ENCODE measurements at regions not wholly inside any gene's neighbourhood (a gene's known extent, or its start where the extent isn't known, plus 50 kb on each side); places are given as distances from the start of the nearest gene placed in this dataset.

DNA sequence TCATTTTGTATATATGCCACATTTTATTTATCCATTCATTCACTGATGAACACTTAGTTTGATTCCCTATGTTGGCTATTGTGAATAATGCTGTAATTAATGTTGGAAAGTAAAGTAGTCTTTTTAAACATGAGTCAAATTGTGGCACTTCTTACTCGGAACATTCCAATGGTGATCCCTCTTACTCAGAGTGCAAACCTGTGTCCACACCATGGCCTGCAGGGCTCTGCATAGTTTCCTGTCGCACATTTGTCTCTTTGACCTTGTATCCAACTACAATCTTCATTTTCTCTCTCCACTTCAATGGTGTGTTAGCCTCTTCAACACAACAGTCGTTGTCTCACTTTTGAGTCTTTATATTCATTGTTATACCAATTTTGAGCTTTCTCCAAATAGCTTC, 98.1 kb upstream of the PAPPA start:
- TF ChIP-seq, protein P1, sequence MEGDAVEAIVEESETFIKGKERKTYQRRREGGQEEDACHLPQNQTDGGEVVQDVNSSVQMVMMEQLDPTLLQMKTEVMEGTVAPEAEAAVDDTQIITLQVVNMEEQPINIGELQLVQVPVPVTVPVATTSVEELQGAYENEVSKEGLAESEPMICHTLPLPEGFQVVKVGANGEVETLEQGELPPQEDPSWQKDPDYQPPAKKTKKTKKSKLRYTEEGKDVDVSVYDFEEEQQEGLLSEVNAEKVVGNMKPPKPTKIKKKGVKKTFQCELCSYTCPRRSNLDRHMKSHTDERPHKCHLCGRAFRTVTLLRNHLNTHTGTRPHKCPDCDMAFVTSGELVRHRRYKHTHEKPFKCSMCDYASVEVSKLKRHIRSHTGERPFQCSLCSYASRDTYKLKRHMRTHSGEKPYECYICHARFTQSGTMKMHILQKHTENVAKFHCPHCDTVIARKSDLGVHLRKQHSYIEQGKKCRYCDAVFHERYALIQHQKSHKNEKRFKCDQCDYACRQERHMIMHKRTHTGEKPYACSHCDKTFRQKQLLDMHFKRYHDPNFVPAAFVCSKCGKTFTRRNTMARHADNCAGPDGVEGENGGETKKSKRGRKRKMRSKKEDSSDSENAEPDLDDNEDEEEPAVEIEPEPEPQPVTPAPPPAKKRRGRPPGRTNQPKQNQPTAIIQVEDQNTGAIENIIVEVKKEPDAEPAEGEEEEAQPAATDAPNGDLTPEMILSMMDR (IDR thresholded peaks at IDR 0.05; ENCODE audit: poor library complexity): no peak
- TF ChIP-seq EZH2 (IDR thresholded peaks at IDR 0.05; ENCODE audit: borderline replicate concordance): no peak
- TF ChIP-seq EZH2phosphoT487 (IDR thresholded peaks at IDR 0.05; ENCODE audit: low read depth, severe bottlenecking, unreplicated experiment): no peak
